Pons (tissue), 1 donor: ENCODE measurements at regions not wholly inside any gene's neighbourhood (a gene's known extent, or its start where the extent isn't known, plus 50 kb on each side); places are given as distances from the start of the nearest gene placed in this dataset.

Source experiments
- DNase-seq: peaks from one replicate; pipeline ENCODE4 v3.0.0-alpha.2; 2016; ENCODE audit warnings: low spot score

- no peak for DNase-seq
These were observed 75.1 kb upstream of the ZBTB40 start for GRCh38 chr1:22376546-22376945.

- no peak for DNase-seq
These were observed 74.7 kb upstream of the ZBTB40 start for GRCh38 chr1:22376976-22377375.

- no peak for DNase-seq
These were observed 72.1 kb upstream of the ZBTB40 start for GRCh38 chr1:22379566-22379965.

- no peak for DNase-seq
These were observed 71.4 kb upstream of the ZBTB40 start for GRCh38 chr1:22380024-22380785.

DNA sequence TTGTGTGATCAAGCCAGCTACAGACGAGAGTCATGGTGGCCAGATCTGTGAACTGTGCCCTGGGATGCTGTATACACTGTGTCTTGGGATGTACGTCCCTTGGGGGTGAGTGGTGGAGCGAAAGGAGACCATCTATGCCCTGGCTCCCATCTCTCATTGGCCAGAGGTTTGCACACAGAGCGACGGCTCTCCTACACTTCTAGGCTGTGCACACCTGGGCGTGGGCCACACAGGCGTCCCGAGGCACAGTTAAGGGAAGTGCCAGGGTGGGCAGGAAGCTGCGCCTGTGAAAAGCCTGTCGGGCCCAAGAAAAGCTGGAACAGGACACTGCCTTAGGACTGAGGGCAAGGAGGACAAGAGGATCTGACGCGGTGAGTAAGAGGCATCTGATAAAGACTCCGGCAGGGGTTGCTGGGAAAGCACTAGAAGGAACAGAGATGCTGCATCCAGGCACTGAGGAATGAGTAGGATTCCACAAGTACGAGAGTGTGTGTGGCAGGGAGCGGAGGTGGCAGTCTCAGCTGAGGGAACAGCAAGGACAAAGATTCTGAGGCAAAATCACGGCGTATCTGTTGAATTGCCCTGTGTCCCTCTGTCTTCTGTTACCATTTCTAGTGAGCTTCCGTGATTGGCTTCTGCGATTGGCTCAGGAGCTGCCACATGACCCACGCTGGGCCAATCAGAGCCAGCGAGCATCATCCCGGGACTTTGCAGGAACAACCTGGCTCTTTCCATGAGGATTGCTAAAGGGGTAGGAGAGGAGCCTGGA lies 67.9 kb upstream of the ZBTB40 start:
- DNase-seq: no peak

GRCh38 chr1:22385537-22385936 lies 66.1 kb upstream of the ZBTB40 start:
- DNase-seq: no peak

- no peak for DNase-seq
These were observed 64.9 kb upstream of the ZBTB40 start for GRCh38 chr1:22386774-22387173.

DNA sequence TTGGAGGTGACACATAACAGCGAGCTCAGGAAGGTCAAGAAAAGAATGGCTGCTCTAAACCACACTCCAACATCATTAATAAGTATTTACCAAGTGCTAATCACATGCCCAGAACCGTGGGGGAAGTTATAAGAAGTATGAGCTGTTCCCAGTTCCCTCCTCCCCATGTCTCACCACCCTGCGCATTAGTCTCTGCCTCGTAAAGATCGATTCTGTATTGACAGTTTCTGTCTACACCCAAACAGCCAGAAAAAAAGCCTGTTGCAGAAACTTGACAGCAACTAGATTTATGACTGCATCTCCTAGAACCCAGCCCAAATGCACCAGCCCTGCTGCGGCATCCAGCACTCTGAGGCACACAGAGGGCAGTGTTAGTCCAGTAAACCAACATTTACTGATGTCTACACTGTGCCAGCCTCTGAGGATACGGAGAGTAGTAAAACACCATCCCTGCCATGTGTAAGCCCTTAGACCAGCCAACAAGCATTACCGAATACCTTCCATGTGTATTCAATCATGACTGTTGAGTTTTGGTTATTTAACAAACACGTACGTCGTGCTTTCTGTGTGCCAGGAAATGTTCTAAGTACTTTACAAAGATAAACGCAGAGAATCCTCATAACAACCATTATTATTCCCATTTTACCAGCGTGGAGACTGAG lies 63.6 kb upstream of the ZBTB40 start:
- DNase-seq: no peak

DNA sequence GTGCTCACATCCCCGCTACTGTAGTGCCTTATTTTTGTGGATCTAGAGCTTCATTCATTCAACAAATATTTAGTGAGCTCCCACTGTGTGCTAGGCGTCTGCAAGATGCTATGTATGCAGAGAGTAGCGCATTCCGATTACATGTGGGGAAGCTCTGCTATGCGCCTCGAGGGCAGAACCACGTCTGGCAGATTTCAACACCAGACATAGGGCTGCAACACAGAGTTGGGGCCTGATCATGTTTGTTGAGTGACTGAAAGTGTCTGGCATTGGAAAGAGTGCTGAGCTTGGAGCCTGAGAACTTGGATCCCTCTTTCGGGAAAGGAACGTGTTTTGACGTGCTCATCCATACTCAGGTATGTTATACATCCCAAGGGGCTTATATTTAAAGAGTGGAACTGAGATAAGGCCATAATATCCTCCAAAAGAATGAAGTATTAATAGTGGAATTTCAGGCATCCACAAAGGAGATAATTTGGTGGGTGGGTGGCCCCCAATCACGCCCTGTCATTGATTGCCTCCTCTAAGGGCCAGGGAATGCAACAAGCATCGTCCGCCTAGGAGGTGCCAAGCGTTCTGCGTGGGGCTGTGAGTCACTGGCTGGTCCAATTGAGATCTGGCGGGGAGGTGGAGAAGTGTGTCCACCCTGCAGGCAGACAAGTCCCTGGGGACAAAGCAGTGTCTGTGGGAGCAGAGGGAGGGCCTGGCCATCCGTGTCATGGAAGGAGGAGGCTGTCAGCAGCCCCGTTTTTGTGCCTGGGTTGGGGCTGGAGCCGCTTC lies 62.8 kb upstream of the ZBTB40 start:
- DNase-seq: no peak

DNA sequence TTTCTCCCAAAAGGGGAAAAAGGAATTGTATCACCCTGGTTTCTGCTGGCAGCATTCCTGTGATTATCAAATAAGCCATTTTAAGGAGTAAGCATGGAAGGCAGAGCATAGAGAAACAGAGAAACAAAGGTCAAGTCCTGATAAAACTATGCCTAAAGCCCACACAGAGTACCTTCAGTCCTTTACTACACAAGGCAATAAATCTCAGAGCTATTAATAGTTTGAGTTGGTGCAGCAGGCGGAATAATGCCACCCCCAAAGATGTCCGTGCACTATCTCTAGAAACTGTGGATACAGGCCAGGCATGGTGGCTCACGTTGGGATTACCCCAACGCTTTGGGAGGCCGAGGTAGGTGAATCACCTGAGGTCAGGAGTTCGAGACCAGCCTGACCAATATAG lies 58.1 kb upstream of the ZBTB40 start:
- DNase-seq: no peak

- no peak for DNase-seq
These were observed 52.8 kb upstream of the ZBTB40 start for GRCh38 chr1:22398656-22399420.

DNA sequence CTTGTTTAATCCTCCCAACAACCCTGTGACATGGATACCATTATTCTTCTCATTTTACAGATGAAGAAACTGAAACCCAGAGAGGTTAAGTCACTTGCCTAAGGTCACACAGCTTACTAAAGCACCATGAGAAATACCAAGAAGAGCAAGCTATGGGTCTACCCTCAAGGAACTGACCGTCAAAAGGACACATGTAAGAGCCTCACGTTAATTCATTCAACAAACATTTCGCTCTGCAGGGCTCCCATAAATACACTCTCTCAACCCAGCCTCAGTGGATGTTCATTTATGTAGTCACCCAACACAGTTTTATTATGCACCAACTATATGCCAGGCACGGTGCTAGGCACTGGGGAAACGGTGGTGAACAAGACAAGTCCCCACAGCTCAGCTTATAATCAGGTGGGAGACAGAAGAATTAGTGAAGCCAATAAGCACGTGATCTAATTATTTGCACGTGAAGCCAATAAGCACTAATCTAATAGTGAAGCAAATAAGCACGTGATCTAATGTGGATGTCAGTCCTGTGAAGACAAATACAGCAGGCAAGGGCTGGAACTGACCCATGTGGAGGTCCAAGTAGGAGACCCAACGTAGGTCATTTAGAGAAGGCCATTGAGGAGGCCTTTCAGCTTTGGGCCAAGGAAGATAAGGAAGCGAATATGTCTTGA lies 52.1 kb upstream of the ZBTB40 start:
- no peak for DNase-seq
